Motor neuron (in vitro differentiated cells): ENCODE measurements at regions not wholly inside any gene's neighbourhood (a gene's known extent, or its start where the extent isn't known, plus 50 kb on each side); places are given as distances from the start of the nearest gene placed in this dataset.

Source experiments
- ATAC-seq, 8 experiments: fragments of 200-7000 bp; cut with Tn5 transposase; replicated peaks in 6 of 8; 2 replicates each; pipeline ENCODE4 v1.8.0; 2021; ENCODE audit warnings: mild to moderate bottlenecking in 8 of 8, moderate library complexity in 8 of 8
- H3K27ac ChIP-seq, 2 donors: fragments of 250-450 bp; sonication (Bioruptor Pico); 2 replicates each; pipeline ENCODE4 v1.9.0; 2021; ENCODE audit warnings: antibody characterized with exemption in 2 of 2, mild to moderate bottlenecking in 2 of 2, moderate library complexity in 1 of 2
- H3K4me1 ChIP-seq, 2 donors: fragments of 250-450 bp; sonication (Bioruptor Pico); replicated peaks in 1 of 2; 2 replicates each; pipeline ENCODE4 v1.6.1; 2021; ENCODE audit warnings: antibody characterized with exemption in 2 of 2, mild to moderate bottlenecking in 2 of 2, moderate library complexity in 1 of 2
- H3K4me3 ChIP-seq, 5 donors: fragments of 250-450 bp; sonication (Bioruptor Pico); 2 replicates each; pipeline ENCODE4 v1.9.0; 2021; ENCODE audit warnings: antibody characterized with exemption in 5 of 5, mild to moderate bottlenecking in 5 of 5, moderate library complexity in 4 of 5
- WGBS, 10 experiments: fragments of 450-650 bp; shearing (Covaris generic); methylation state at CpG; one replicate each; pipeline ENCODE4 v1.0.0; 2022; 5-methylcytosine and 5-hydroxymethylcytosine counted together
- in situ Hi-C, 9 experiments: fragments of 400-800 bp; cut with MboI; loops; one replicate each; pipeline ENCODE4 v1.15.0; 2021; ENCODE audit warnings: low sequenced_read_pairs in 9 of 9, low pct_unique_long_range_greater_than_20kb in 2 of 9; ENCODE audit not compliant: unreplicated experiment in 9 of 9

DNA sequence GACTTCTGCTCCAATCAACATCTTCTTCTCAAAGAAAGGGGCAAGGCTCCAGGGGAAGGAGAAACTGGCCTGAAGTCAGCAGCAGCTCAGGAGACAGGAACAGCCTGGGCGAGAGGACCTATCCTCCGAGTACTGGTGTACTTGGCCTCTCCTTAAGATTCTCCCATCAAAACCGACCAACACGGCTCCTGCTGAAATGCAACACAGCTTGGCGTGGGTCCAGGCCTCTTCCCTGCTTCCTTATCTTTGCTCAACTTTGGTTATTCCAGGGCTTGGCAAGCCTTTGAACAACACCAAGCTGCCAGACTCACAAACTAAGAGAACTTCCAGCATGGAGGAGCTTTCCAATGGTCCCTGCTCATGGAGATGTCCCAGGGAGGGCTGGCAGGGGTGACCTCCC, 377.4 kb downstream of the BCL11B start:
- Histone ChIP-seq H3K27ac (no peak overlapping the region), H3K4me1 (peaks cover 8 to 13% of the 10 kb centered on the region in 2 donors), H3K4me3 (no peak overlapping the region)
- 20 to 100% (median 84%) methylated on average over 1 to 5 of the region's 5 CpGs; no CpG with 5 or more reads in 5 of the 10 experiments for WGBS, 10 experiments
- in situ Hi-C loops, result no loop called here
- no peak for ATAC-seq

DNA sequence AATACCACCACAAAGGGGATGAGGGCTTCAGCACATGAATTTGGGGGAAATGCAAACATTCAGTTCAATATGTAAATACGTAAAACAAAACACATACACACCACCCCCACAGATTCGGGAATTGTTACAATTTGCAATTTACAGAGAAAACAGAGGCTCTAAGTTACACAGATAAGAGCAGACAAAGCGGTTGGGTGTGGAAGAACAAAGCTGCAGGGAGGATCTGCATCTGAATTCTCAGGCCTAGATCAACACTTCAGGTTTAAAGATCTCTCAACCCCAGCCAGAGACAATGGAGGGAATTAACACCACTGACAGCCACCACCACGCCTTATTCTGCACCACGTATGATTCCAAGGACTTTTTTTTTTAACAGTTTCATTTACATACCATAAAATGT, 375.5 kb downstream of the BCL11B start:
- Histone ChIP-seq H3K4me1 (peaks cover 10 to 11% of the 10 kb centered on the region in 2 donors), H3K27ac (no peak overlapping the region), H3K4me3 (no peak overlapping the region)
- ATAC-seq, result no peak
- in situ Hi-C loops, result no loop called here
- WGBS, 10 experiments, result 33 to 100% (median 58%) methylated on average over 1 to 5 of the region's 5 CpGs; no CpG with 5 or more reads in 1 of the 10 experiments

GRCh38 chr14:98897605-98898309, 374.2 kb downstream of the BCL11B start:
- 17 to 100% (median 86%) methylated on average over 1 to 6 of the region's 7 CpGs; no CpG with 5 or more reads in 1 of the 10 experiments for WGBS, 10 experiments
- in situ Hi-C loops, result no loop called here
- peaks cover 10 to 11% of the 10 kb centered on the region in 2 donors for H3K4me1 ChIP-seq
- no peak for ATAC-seq
- H3K4me3 ChIP-seq, result no peak overlapping the region
- H3K27ac ChIP-seq, result no peak overlapping the region

- Histone ChIP-seq H3K27ac (no peak overlapping the region), H3K4me1 (peaks cover 10 to 11% of the 10 kb centered on the region in 2 donors), H3K4me3 (no peak overlapping the region)
- in situ Hi-C loops, result no loop called here
- 38 to 96% (median 86%) methylated on average over 4 to 5 of the region's 9 CpGs; no CpG with 5 or more reads in 6 of the 10 experiments for WGBS, 10 experiments
- ATAC-seq, result no peak
Measured at GRCh38 chr14:98899441-98899840, 372.6 kb downstream of the BCL11B start.

DNA sequence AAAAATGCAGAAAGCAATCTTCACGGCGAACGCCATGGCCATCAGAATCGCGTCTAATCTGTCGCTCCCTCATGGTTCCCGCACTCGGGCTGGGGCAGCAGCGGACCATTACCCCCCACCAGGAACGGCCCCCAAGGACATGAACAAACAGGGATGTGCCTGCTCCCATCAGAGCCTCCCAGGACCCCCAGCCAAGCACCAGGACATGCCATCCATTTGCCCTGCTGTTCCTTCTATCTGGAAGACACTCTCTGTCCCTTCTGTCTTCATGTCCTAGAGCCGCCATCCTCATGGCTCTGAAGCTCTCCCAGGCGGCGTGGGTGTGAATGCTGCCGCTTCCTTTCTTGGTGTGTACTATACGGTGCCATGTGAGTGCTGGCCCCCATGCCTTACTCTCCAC, 371.8 kb downstream of the BCL11B start:
- in situ Hi-C loops, result no loop called here
- peak overlapping the region; percentile 29 to 37 for H3K27ac ChIP-seq
- no peak for ATAC-seq
- 80 to 97% (median 90%) methylated on average over 1 to 14 of the region's 15 CpGs; no CpG with 5 or more reads in 5 of the 10 experiments for WGBS, 10 experiments
- peaks cover 10 to 11% of the 10 kb centered on the region in 2 donors for H3K4me1 ChIP-seq
- no peak overlapping the region for H3K4me3 ChIP-seq

DNA sequence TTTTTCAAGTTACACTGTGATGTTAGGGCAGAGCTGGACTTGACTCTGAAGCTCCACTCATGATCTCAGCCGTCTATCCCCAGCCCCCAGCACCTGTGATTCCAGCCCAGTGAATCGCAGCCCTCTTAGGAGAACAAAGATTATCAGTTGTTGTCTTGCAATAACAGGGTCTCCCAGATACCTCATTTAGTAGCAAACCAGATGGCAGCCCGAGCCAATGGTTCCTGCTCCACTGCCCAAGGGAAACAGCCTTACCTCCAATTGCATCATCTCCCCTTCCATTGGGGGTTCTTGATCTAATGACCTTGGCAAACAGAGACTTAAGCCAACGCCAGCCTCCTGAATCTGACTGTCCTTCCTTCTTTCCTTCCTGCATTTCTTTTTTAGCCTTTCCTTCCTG, 371.2 kb downstream of the BCL11B start:
- in situ Hi-C loops, result no loop called here
- H3K4me3 ChIP-seq, result no peak overlapping the region
- peaks cover 10 to 11% of the 10 kb centered on the region in 2 donors for H3K4me1 ChIP-seq
- peak in 4 of 8 experiments; percentile 8 to 72 (median 44) for ATAC-seq
- peak overlapping the region; percentile 29 to 37 for H3K27ac ChIP-seq
- WGBS, 10 experiments, result 15 to 90% (median 50%) methylated on average over 1 to 3 of the region's 4 CpGs

DNA sequence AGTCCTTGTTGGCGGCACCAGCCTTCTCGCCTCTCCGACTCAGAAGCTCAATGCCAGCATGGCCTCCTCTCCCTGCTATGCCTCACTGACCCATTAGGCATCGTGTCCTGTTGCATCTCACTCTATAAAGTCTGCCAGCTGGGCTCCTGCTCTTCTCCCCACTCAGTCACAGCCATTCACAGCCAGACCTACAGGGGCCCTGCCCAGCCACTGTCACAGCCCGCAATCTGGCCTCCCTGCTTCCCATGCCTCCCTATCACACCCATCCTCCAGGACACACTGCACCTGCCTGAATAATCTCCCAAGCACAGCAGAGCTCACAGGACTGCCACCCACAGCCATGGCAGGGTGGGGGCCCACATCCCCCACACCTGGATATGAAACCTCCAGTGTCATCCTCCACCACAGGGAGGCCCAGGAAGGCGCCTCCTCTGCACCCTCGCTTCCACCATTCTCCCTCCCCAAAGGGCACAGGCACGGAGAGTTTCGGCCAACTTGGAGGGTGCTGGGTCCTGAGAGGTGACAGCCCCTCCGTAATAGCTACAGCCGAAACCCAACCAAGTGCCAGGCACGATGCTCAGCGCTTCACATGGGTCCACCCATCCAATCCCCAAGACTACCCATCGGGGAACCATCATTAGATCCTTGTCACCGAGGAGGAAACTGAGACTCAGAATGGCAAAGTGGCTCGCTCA, 370.3 kb downstream of the BCL11B start:
- WGBS, 10 experiments, result 48 to 93% (median 84%) methylated on average over 2 to 9 of the region's 16 CpGs; no CpG with 5 or more reads in 3 of the 10 experiments
- no peak overlapping the region for H3K27ac ChIP-seq
- H3K4me1 ChIP-seq, result peaks cover 12 to 17% of the 10 kb centered on the region in 2 donors
- no peak for ATAC-seq
- no peak overlapping the region for H3K4me3 ChIP-seq
- in situ Hi-C loops, result no loop called here

GRCh38 chr14:98903371-98903770, 368.6 kb downstream of the BCL11B start:
- ATAC-seq, result peak in 1 of 8 experiments; percentile 28
- H3K4me3 ChIP-seq, result no peak overlapping the region
- H3K4me1 ChIP-seq, result peaks cover 13 to 33% of the 10 kb centered on the region in 2 donors
- no peak overlapping the region for H3K27ac ChIP-seq
- in situ Hi-C loops, result no loop called here
- WGBS, 10 experiments, result 0 to 100% (median 72%) methylated on average over 1 to 2 of the region's 2 CpGs; no CpG with 5 or more reads in 4 of the 10 experiments

- Histone ChIP-seq H3K4me1 (peaks cover 15 to 37% of the 10 kb centered on the region in 2 donors), H3K4me3 (no peak overlapping the region), H3K27ac (no peak overlapping the region)
- 0 to 100% (median 76%) methylated on average over 1 to 3 of the region's 3 CpGs; no CpG with 5 or more reads in 4 of the 10 experiments for WGBS, 10 experiments
- in situ Hi-C loops, result no loop called here
- no peak for ATAC-seq
Measured at GRCh38 chr14:98904677-98905076, 367.3 kb downstream of the BCL11B start.

- 2 to 55% (median 18%) methylated on average over 1 to 12 of the region's 17 CpGs for WGBS, 10 experiments
- H3K27ac ChIP-seq, result no peak overlapping the region
- peak; percentile 41 to 95 (median 87) for ATAC-seq
- no peak overlapping the region for H3K4me3 ChIP-seq
- in situ Hi-C loops, result no loop called here
- peaks cover 17 to 44% of the 10 kb centered on the region in 2 donors for H3K4me1 ChIP-seq
Measured at GRCh38 chr14:98906123-98906995, 365.6 kb downstream of the BCL11B start.

- 22 to 100% (median 63%) methylated on average over 1 to 3 of the region's 5 CpGs; no CpG with 5 or more reads in 5 of the 10 experiments for WGBS, 10 experiments
- Histone ChIP-seq H3K4me1 (peaks cover 17 to 46% of the 10 kb centered on the region in 2 donors), H3K27ac (no peak overlapping the region), H3K4me3 (no peak overlapping the region)
- in situ Hi-C loops, result no loop called here
- ATAC-seq, result no peak
Measured at GRCh38 chr14:98907271-98907670, 364.7 kb downstream of the BCL11B start.

DNA sequence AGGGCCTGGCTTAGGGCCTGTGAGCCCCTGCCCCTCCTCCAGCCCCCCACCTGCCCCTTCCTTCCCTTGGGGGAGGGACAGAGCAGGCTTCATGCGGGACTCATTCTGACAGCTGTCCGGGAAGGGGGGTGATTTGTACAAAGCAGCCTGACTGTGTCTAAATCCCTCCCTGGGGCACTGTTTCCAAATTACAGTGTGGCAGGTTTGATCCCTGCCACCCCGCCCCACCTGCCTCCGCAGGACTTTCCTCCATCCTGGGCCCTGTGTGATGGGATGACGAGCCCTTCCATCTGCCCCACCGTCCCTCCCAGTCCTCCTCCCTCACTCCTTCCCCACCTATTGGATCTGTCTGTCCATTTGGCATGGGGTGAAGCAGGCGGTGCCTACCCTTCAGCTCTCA, 363.9 kb downstream of the BCL11B start:
- no peak overlapping the region for H3K4me3 ChIP-seq
- 100% methylated on average over 1 to 3 of the region's 7 CpGs; no CpG with 5 or more reads in 8 of the 10 experiments for WGBS, 10 experiments
- in situ Hi-C loops, result no loop called here

More for the DNA sequence above, 363.9 kb downstream of the BCL11B start:
- no peak for ATAC-seq
- Histone ChIP-seq H3K27ac (no peak overlapping the region), H3K4me1 (peaks cover 17 to 46% of the 10 kb centered on the region in 2 donors)
